Epithelial cell of prostate (primary cell): ENCODE measurements at regions not wholly inside any gene's neighbourhood (a gene's known extent, or its start where the extent isn't known, plus 50 kb on each side); places are given as distances from the start of the nearest gene placed in this dataset.
A peak's percentile ranks its signal among the peaks of the same experiment; 100 is the strongest.
"Not testable (repeated sequence)": the region's sequence is repeated elsewhere in the genome, so short reads cannot be mapped to it uniquely, and the experiment has no call there.

Experiments
- DNase-seq: peaks from one replicate; pipeline ENCODE4 v3.0.0-alpha.2; 2011; ENCODE audit warnings: low read depth, low spot score
- H3K27ac ChIP-seq: fragments of 450-650 bp; 2 replicates; pipeline ENCODE4 v1.5.1; 2017; ENCODE audit warnings: mild to moderate bottlenecking

- DNase-seq = no peak
Observed at GRCh38 chr2:122562775-122563174, 807.3 kb downstream of the TSN start.

GRCh38 chr2:122563781-122564180 is 808.3 kb downstream of the TSN start:
- DNase-seq = no peak
- no peak overlapping the region for H3K27ac ChIP-seq

More at GRCh38 chr2:122562775-122563174, 807.3 kb downstream of the TSN start:
- no peak overlapping the region for H3K27ac ChIP-seq

DNA sequence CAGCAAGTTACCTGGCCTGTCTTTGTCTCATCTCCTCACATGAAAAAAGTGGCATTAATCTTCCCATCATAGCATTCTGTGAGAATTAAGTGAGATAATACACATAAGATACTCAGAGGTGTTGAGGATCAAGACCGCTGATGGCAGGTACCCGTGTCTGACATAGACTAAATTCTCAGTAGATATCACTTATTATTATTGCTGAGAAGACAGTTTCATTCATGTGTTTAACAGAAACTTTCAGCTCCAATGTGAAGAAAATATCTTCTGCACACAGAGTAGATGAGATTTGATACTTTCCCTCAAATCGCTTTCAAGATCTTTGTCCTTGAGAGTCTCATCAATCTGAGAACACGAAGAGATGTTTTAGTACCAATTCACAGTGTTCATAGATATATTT is 809.4 kb downstream of the TSN start:
- H3K27ac ChIP-seq = no peak overlapping the region
- no peak for DNase-seq

DNA sequence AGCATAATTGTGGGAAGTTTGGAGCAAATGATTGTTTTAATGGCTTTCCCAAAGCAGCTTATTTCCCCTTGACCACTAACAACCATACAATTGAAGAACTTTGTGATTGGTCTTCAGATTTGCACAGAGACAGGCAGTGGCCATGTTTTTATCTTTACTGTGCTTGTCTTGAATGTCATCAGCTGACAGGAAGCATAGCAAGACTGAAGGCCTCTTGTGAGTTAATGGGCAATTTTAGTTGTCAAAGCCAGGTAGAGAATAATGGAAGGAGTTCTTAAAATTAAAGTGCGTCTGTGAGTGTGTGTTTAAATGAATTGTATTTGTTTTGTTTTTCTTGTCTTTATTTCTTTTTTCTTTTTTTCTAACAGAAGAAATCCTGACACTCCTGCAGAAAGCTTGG is 809.9 kb downstream of the TSN start:
- H3K27ac ChIP-seq = no peak overlapping the region
- no peak for DNase-seq

GRCh38 chr2:122570641-122571040 is 815.2 kb downstream of the TSN start:
- no peak overlapping the region for H3K27ac ChIP-seq
- no peak for DNase-seq

- H3K27ac ChIP-seq, DNase-seq: not testable (repeated sequence)
Observed at GRCh38 chr2:122571471-122571870, 816.0 kb downstream of the TSN start.

DNA sequence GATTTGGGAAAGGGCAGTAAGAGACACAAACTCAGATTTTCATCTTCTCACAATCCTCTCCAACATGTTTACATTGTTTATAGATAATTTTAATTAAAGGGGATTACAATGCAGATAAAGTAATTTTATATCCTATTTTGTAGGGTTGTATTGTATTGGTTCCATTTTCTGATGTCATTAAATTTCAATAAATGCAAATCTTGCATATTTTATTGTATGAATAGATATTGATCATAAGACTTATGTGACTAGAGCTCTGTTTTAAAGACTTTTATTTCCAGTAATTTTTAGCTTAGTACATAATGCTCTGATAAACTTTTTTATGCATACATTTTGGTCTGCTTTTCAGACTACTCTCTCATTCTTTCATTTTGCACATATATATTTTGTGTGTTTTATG is 819.6 kb downstream of the TSN start:
- DNase-seq = no peak
- no peak overlapping the region for H3K27ac ChIP-seq

DNA sequence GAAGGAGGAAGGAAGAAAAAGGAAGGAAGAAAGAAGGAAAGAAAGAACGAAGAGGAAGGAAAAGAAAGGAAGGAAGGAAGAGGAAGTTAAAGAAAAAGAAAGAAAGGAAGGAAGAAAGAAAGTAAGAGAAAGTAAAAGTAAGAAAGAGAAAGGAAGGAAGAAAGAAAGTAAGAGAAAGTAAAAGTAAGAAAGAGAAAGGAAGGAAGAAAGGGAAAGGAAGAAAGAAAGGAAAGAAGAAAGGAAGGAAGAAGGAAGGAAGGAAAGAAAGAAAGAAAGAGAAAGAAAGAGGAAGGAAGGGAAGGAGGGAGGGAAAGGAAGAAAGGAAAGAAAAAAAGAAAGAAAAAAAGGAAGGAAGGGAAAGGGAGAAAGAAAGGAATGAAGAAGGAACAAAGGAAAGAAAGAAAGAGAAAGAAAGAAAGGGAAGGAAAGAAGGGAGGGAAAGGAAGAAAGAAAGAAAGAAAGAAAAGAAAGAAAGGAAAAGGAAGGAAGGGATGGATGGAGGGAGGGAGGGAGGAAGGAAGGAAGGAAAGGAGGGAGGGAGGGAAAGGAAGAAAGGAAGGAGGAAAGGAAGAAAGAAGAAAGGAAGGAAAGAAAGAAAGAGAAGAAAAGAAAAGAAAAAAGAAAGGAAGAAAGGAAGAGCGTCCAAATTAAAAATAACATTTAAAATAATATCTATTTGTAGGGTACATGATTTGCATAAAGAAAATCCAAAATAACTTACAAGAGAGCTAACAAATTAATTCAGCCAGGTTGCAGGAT is 827.9 kb downstream of the TSN start:
- H3K27ac ChIP-seq = no peak overlapping the region
- DNase-seq = no peak

DNA sequence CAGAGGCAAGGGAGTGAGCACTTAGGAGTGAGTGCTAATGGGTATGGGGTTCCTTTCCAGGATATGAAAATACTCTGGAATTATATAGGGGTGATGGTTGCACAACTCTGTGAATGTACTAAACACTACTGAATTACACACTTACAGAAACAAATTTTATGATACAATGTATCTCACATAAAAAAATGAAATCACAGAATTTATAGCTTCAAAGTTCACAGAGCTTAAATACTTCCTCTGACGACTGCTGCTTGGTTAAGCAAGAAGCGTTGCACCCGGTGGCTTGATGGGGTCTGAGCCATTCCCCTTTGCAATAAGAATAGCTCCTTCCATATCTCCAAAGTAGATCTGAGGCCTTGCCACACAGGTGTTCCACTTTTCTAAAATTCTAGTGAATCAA is 835.1 kb downstream of the TSN start:
- no peak for DNase-seq
- no peak overlapping the region for H3K27ac ChIP-seq

- no peak for DNase-seq
Observed at GRCh38 chr2:122595065-122595464, 839.6 kb downstream of the TSN start.

DNA sequence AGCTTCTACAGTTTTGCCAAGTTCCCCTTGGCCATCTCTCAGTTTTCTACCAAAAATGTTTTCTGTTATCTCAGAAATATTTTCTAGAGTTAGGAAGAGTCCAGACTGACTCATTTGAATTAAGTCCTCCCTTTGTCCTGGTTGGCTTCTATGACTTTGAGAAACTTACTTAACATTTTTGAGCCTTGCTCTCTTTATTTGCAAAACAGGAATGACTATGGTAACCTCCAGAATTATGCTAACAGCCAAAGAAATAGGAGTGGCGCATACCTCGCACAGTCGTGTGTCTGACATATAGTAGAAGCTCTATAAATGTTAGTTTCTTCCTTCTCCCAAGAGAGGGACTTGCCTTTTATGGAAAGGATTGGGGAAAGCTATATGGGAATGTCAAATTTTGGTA is 841.1 kb downstream of the TSN start:
- H3K27ac ChIP-seq = no peak overlapping the region
- DNase-seq = no peak

More at GRCh38 chr2:122595065-122595464, 839.6 kb downstream of the TSN start:
- H3K27ac ChIP-seq = no peak overlapping the region

DNA sequence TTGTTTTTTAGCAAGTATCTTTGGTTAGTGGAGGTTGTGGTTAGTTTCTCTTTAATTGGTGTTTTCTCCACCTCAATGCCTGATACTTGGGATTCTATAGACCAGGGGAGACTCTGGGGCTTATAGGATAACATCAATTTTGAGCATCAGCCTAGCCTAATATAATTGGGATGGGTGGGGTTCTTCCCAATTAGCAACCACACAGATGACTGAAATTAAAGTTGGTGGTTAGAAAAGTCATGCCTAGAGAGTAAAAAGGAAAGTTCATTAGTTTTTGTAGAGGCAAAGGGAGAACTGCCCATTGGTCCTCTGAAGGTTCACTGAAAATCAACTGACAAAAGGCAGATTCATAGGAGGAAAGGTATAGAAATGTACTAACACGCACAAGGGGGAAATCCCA is 843.3 kb downstream of the TSN start:
- no peak for DNase-seq
- no peak overlapping the region for H3K27ac ChIP-seq

DNA sequence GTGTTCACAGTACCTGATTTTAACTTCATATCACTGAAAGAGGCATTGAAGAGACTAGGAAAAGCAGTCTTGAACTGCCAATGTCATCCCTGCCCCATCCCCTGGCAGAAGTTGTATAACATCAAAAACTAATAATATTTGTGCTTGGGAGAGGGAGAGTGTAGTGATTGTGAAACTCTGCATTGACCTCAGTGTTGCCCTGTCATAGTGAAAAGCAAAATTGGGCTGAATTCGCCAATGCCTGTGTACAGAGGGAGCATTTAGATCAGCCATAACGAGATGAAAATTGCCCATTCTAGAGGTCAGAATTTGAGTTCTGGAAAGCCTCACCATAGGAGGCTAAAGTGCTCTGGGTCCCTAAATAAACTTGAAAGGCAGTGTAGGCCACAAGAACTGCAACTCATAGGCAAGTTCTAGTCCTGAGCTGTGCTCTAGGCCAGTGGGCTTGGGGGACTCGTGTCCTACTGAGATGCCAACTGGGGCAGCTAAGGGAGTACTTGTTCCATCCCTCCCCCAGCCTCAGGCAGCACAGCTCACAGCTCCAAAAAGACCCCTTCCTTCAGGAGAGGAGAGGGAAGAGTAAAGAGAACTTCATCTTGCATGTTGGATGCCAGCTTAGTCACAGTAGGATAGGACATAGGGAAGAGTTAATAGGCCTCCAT is 855.6 kb downstream of the TSN start:
- DNase-seq = no peak
- H3K27ac ChIP-seq = no peak overlapping the region

DNA sequence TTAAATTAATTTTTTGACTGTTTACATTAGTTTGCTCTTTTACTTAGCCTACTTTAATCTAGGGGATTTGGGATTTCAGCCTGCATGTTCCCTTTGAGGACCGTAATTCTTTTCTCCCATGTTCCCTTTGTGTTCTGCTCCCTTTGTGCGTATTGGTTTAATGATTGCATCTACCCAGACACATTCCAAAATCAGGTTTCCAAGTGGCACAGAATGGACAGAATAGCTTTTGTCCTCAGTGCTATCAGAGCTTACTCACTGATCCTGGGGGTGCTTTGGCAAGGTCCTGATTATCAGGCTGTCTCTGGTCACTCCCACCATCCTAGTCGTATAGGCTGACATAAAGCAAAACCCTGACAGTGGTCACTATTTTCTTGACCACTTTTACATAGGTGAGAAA is 867.5 kb downstream of the TSN start:
- no peak for DNase-seq
- H3K27ac ChIP-seq = no peak overlapping the region

GRCh38 chr2:122627388-122627787 is 871.9 kb downstream of the TSN start:
- DNase-seq = no peak
- H3K27ac ChIP-seq = no peak overlapping the region

GRCh38 chr2:122634256-122634655 is 878.8 kb downstream of the TSN start:
- DNase-seq = peak; percentile 3
- H3K27ac ChIP-seq = peak overlapping the region; percentile 56

GRCh38 chr2:122634920-122635319 is 879.5 kb downstream of the TSN start:
- no peak for DNase-seq

DNA sequence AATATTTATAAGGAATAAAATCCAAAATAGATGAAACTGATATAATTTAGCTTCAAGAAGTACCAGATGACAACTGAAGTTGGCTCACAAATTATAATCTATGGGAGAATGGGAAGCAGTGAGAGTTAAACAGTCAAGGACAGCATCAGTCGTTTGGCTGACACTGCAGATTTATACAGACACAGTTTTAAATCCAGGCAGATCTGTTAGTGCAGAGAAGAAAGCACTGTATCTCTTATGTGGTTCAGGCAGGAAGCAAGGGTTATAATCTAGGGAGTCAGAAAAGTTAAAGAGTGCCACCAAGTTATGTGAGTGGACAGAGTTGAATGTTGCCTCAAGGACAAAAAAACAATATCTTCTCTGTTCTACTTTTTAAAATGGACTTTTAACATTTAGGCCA is 880.2 kb downstream of the TSN start:
- peak overlapping the region; percentile 40 for H3K27ac ChIP-seq
- DNase-seq = no peak

More at GRCh38 chr2:122634920-122635319, 879.5 kb downstream of the TSN start:
- peak overlapping the region; percentile 56 for H3K27ac ChIP-seq

DNA sequence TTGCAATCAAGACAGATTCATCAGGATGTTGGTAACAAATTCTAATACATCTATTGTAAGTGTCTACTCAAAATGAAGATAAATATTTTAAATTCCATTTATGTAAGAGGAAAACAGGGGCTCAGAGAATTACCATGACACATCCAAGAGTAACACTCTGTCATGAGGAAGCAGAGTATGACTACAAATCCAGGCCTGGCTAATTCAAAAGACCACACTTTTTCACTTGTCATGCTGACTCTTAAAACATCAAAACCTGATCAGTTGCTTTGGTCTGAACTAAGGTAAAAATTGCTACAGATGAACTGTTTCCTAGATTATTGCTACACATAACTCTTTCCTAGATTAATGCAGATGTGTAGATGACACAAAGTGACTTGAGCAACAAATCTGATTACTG is 880.6 kb downstream of the TSN start:
- DNase-seq = no peak
- H3K27ac ChIP-seq = peak overlapping the region; percentile 40

DNA sequence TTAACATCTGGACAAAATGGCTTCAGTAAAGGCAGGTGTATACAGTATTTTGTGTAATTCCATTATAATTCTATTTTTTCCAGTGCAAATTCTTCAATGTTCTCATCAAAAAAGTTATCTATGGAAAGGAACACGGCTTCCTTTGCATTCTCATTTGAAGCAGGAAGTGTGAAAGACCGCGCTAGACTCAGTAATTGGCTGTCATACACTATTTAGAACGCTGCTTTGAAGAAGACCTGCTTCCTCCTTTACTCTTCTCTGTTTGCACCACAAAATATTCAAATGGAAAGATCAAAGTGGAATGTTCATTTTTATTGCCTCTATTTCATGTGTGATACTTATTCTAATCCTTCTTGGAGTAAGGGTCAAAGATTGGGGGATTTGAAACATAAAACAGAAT is 883.7 kb downstream of the TSN start:
- DNase-seq = no peak
- peak overlapping the region; percentile 9 for H3K27ac ChIP-seq

DNA sequence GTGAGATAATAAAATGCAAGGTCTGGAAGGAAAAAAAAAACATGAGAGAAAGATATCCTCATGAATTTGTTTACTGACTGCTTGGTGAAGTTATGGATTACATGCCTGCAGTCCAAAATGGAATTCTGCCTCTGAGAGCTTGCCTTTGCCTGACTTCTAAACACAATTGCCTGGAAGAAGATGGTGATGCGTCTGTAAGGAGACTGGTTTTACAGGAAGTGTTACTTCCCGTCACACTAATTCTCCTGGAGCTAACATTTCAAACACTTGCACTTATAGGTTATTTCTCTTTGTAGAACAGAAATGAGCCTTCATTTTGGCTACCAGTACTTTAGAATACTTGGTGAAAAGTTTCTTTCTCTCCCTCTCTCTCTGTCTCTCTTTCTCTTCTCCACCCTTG is 884.3 kb downstream of the TSN start:
- peak overlapping the region; percentile 9 for H3K27ac ChIP-seq
- DNase-seq = no peak
